NCI-H748 (cell line): ENCODE measurements at regions not wholly inside any gene's neighbourhood (a gene's known extent, or its start where the extent isn't known, plus 50 kb on each side); places are given as distances from the start of the nearest gene placed in this dataset.

Experiments
- DNase-seq: peaks from one replicate; lab custom pipeline; 2025; ENCODE audit not compliant: unreplicated experiment; lab: John Stamatoyannopoulos, UW

GRCh38 chr13:97134364-97135095 is 87.6 kb upstream of the MBNL2 start:
- DNase-seq: no peak

GRCh38 chr13:97135883-97136282 is 86.2 kb upstream of the MBNL2 start:
- no peak for DNase-seq

GRCh38 chr13:97136418-97136817 is 85.7 kb upstream of the MBNL2 start:
- no peak for DNase-seq

GRCh38 chr13:97139691-97140090 is 82.4 kb upstream of the MBNL2 start:
- no peak for DNase-seq

GRCh38 chr13:97140131-97140530 is 82.0 kb upstream of the MBNL2 start:
- DNase-seq: no peak

GRCh38 chr13:97140611-97141010 is 81.5 kb upstream of the MBNL2 start:
- DNase-seq: no peak

GRCh38 chr13:97141097-97141496 is 81.0 kb upstream of the MBNL2 start:
- DNase-seq: no peak

- DNase-seq: peak; percentile 82
Measured at GRCh38 chr13:97141564-97142005, 80.5 kb upstream of the MBNL2 start.

GRCh38 chr13:97142452-97142851 is 79.7 kb upstream of the MBNL2 start:
- no peak for DNase-seq

GRCh38 chr13:97145057-97145456 is 77.1 kb upstream of the MBNL2 start:
- DNase-seq: no peak

GRCh38 chr13:97148894-97149293 is 73.2 kb upstream of the MBNL2 start:
- DNase-seq: no peak

- no peak for DNase-seq
Measured at GRCh38 chr13:97160421-97160820, 61.7 kb upstream of the MBNL2 start.

GRCh38 chr13:97161582-97162231 is 60.4 kb upstream of the MBNL2 start:
- DNase-seq: no peak

- peak; percentile 86 for DNase-seq
Measured at GRCh38 chr13:97165502-97166425, 56.4 kb upstream of the MBNL2 start.

- DNase-seq: no peak
Measured at GRCh38 chr13:97171136-97171535, 51.0 kb upstream of the MBNL2 start.
